ENCODE measurements at regions not wholly inside any gene's neighbourhood (a gene's known extent, or its start where the extent isn't known, plus 50 kb on each side); places are given as distances from the start of the nearest gene placed in this dataset.
"Not testable (repeated sequence)": the region's sequence is repeated elsewhere in the genome, so short reads cannot be mapped to it uniquely, and the experiment has no call there.

GRCh38 chr7:65239324-65239706 lies 134.3 kb upstream of the ZNF92 start:
- H3K4me3 Mint-ChIP-seq, result peak overlapping the region; percentile 21
- no peaks in the 10 kb centered on the region for H3K9me3 Mint-ChIP-seq
- H3K36me3 Mint-ChIP-seq (ENCODE audit: low read depth), result no peaks in the 10 kb centered on the region
- DNase-seq (ENCODE audit: low spot score), result no peak
- no peaks in the 10 kb centered on the region for H3K4me1 Mint-ChIP-seq (ENCODE audit: low read depth)
- H3K27ac Mint-ChIP-seq, result no peak overlapping the region
- peaks cover 32% of the 10 kb centered on the region for H3K27me3 Mint-ChIP-seq (ENCODE audit: low read depth)

DNA sequence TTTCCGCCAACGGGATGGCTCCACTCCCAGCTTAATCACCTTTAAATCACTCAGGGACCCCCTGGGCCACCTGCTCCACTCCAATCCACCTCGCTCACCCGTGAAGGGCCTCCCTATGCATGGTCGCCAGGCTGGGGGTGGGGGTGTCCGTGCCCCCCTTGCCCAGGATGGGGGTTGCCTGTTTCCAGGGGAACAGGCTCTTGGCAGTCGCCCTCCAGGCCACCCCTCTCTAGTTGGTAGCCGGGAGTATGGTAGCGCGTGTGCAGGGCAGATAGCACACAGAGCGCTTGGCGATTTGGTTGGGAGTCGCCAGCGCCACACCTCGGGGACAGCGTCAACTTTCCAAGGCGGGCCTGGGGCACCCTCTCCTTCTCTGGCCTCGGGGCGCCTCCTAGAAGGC lies 134.9 kb upstream of the ZNF92 start:
- peaks cover 34% of the 10 kb centered on the region for H3K27me3 Mint-ChIP-seq (ENCODE audit: low read depth)
- no peak for DNase-seq (ENCODE audit: low spot score)
- no peaks in the 10 kb centered on the region for H3K9me3 Mint-ChIP-seq
- no peak overlapping the region for H3K4me3 Mint-ChIP-seq
- peaks cover 2% of the 10 kb centered on the region for H3K4me1 Mint-ChIP-seq (ENCODE audit: low read depth)
- H3K27ac Mint-ChIP-seq, result no peak overlapping the region
- H3K36me3 Mint-ChIP-seq (ENCODE audit: low read depth), result no peaks in the 10 kb centered on the region

GRCh38 chr7:65235586-65235985 lies 138.1 kb upstream of the ZNF92 start:
- H3K27ac Mint-ChIP-seq, result no peak overlapping the region
- no peak for DNase-seq (ENCODE audit: low spot score)
- no peak overlapping the region for H3K4me3 Mint-ChIP-seq
- H3K27me3 Mint-ChIP-seq (ENCODE audit: low read depth), result peaks cover 23% of the 10 kb centered on the region
- H3K4me1 Mint-ChIP-seq (ENCODE audit: low read depth), result peaks cover 8% of the 10 kb centered on the region
- H3K36me3 Mint-ChIP-seq (ENCODE audit: low read depth), result no peaks in the 10 kb centered on the region
- H3K9me3 Mint-ChIP-seq, result no peaks in the 10 kb centered on the region

GRCh38 chr7:65233409-65234034 lies 140.1 kb upstream of the ZNF92 start:
- H3K27me3 Mint-ChIP-seq (ENCODE audit: low read depth), result peaks cover 7% of the 10 kb centered on the region
- no peak for DNase-seq (ENCODE audit: low spot score)
- no peak overlapping the region for H3K4me3 Mint-ChIP-seq
- H3K9me3 Mint-ChIP-seq, result no peaks in the 10 kb centered on the region
- H3K27ac Mint-ChIP-seq, result no peak overlapping the region
- H3K4me1 Mint-ChIP-seq (ENCODE audit: low read depth), result peaks cover 8% of the 10 kb centered on the region
- no peaks in the 10 kb centered on the region for H3K36me3 Mint-ChIP-seq (ENCODE audit: low read depth)

- H3K27ac Mint-ChIP-seq, result no peak overlapping the region
- no peak for DNase-seq (ENCODE audit: low spot score)
- peaks cover 8% of the 10 kb centered on the region for H3K4me1 Mint-ChIP-seq (ENCODE audit: low read depth)
- H3K36me3 Mint-ChIP-seq (ENCODE audit: low read depth), result no peaks in the 10 kb centered on the region
- H3K27me3 Mint-ChIP-seq (ENCODE audit: low read depth), result peaks cover 2% of the 10 kb centered on the region
- no peak overlapping the region for H3K4me3 Mint-ChIP-seq
- H3K9me3 Mint-ChIP-seq, result no peaks in the 10 kb centered on the region
Measured at GRCh38 chr7:65230231-65230630, 143.4 kb upstream of the ZNF92 start.

DNA sequence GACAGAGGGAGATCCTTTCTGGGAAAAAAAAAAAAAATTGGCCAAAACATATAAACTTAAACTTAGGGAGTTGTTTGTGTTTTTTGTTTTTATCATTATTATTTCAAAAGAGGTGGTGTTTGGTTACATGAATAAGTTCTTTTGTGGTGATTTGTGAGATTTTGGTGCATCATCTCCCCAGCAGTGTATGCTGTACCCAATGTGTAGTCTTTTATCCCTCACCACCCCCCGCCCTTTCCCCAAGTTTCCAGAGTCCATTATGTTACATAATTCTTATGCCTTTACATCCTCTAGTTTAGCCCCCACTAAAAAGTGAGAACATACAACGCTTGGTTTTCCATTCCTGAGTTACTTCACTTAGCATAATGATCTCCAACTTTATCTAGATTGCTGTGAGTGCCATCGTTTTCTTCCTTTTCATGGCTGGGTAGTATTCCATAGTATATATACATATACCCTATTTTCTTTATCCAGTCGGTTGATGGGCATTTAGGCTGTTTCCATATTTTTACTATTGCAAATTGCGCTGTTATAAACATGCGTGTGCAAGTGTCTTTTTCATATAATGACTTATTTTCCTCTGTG lies 148.1 kb upstream of the ZNF92 start:
- Mint-ChIP-seq H3K27ac (no peak overlapping the region), H3K4me3 (no peak overlapping the region), H3K36me3 (ENCODE audit: low read depth) (no peaks in the 10 kb centered on the region), H3K27me3 (ENCODE audit: low read depth) (no peaks in the 10 kb centered on the region), H3K4me1 (ENCODE audit: low read depth) (no peaks in the 10 kb centered on the region), H3K9me3 (no peaks in the 10 kb centered on the region)
- no peak for DNase-seq (ENCODE audit: low spot score)

GRCh38 chr7:65222655-65223054 lies 151.0 kb upstream of the ZNF92 start:
- no peak overlapping the region for H3K4me3 Mint-ChIP-seq
- no peaks in the 10 kb centered on the region for H3K36me3 Mint-ChIP-seq (ENCODE audit: low read depth)

DNA sequence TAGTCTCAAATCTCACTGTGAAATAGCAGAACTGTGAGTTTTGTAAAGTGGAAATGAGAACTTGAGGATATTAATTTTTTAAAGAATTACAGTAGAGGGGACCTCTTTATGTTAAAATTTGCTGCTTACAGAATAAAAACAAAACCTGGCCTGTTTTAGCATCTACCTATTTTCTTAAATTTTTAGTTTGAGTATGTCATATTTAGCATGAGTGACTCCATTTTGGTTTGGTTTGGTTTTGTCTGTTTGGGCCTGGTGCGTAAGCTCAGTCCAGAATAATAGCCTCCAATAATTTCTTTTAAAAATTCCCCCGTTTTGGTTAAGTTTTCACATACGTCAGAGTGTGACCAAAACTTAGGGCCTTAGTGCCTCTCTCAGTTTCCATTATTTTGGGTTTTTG lies 152.0 kb upstream of the ZNF92 start:
- Mint-ChIP-seq H3K27ac (no peak overlapping the region), H3K36me3 (ENCODE audit: low read depth) (no peaks in the 10 kb centered on the region), H3K4me3 (no peak overlapping the region)

More at GRCh38 chr7:65222655-65223054, 151.0 kb upstream of the ZNF92 start:
- DNase-seq (ENCODE audit: low spot score), result no peak
- Mint-ChIP-seq H3K9me3 (no peaks in the 10 kb centered on the region), H3K27ac (no peak overlapping the region), H3K4me1 (ENCODE audit: low read depth) (no peaks in the 10 kb centered on the region), H3K27me3 (ENCODE audit: low read depth) (no peaks in the 10 kb centered on the region)

GRCh38 chr7:65219623-65220022 lies 154.0 kb upstream of the ZNF92 start:
- Mint-ChIP-seq H3K4me3 (no peak overlapping the region), H3K4me1 (ENCODE audit: low read depth) (peaks cover 1% of the 10 kb centered on the region), H3K27me3 (ENCODE audit: low read depth) (no peaks in the 10 kb centered on the region), H3K27ac (no peak overlapping the region), H3K36me3 (ENCODE audit: low read depth) (no peaks in the 10 kb centered on the region), H3K9me3 (no peaks in the 10 kb centered on the region)
- DNase-seq (ENCODE audit: low spot score), result no peak

More for the DNA sequence above, 152.0 kb upstream of the ZNF92 start:
- DNase-seq (ENCODE audit: low spot score), result no peak
- no peaks in the 10 kb centered on the region for H3K4me1 Mint-ChIP-seq (ENCODE audit: low read depth)
- H3K9me3 Mint-ChIP-seq, result no peaks in the 10 kb centered on the region
- no peaks in the 10 kb centered on the region for H3K27me3 Mint-ChIP-seq (ENCODE audit: low read depth)

DNA sequence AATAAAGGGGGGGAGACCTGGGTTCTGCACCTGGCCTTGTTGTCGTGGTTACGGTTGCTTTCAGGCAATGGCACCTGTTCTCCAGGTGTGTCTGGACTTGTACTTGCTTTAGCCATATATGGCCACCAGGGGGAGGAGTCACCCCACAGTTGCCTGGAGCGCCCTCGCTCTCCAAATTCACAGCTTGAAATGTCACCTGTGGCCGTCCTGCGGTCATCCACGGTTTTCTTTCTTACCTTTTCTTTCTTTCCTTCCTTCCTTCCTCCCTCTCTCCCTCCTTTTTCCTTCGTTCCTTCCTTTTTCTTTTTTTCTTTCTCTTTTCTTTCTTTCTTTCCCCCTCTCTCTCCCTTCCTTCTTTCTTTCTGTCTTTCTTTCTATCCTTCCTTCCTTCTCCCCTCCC lies 157.2 kb upstream of the ZNF92 start:
- Mint-ChIP-seq H3K4me3 (no peak overlapping the region), H3K27ac (no peak overlapping the region)

DNA sequence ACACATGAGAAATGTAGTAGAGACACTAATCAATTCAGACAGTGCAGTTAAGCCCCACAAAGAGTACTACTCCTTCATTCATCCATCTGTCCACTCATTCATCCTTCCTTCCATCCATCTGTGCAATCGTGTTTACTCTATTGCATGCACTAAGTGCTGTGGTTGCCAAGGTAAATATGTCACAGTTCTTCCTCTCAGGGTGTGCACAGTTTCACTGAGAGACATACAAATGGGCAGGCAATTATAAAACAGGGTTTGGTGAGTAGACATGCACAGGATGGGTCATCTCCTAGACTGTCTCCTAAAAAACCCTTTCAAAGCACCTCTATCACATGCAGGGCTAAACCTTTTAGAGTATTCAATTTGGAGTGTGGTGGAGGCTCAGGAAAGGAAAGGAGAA lies 160.4 kb upstream of the ZNF92 start:
- H3K36me3 Mint-ChIP-seq (ENCODE audit: low read depth); H3K27ac Mint-ChIP-seq; H3K4me1 Mint-ChIP-seq (ENCODE audit: low read depth); H3K4me3 Mint-ChIP-seq; DNase-seq (ENCODE audit: low spot score); H3K27me3 Mint-ChIP-seq (ENCODE audit: low read depth); H3K9me3 Mint-ChIP-seq: not testable (repeated sequence)

More for the DNA sequence above, 157.2 kb upstream of the ZNF92 start:
- Mint-ChIP-seq H3K9me3 (no peaks in the 10 kb centered on the region), H3K36me3 (ENCODE audit: low read depth) (no peaks in the 10 kb centered on the region), H3K4me1 (ENCODE audit: low read depth) (peaks cover 1% of the 10 kb centered on the region), H3K27me3 (ENCODE audit: low read depth) (no peaks in the 10 kb centered on the region)
- peak; percentile 29 for DNase-seq (ENCODE audit: low spot score)

DNA sequence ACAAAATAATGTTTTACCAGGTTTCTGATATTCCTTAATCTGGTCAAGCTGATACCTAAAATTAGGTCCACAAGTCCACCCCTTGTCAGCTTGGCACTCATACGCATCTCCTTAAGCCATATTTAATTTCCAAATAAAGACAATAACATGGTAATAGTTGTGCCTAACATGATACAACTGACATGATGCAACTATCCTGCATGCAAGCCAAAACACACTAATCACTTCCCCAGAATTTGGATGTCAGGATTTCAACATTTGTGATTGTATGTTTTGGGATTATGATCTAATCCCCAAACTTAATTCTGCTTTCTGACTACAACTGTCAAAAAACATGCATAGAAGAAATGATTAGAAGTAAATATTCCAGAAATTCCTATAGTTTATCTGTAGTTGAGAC lies 174.4 kb upstream of the ZNF92 start:
- not testable (repeated sequence) for H3K27me3 Mint-ChIP-seq (ENCODE audit: low read depth); H3K36me3 Mint-ChIP-seq (ENCODE audit: low read depth); H3K4me1 Mint-ChIP-seq (ENCODE audit: low read depth); H3K9me3 Mint-ChIP-seq; H3K4me3 Mint-ChIP-seq; DNase-seq (ENCODE audit: low spot score); H3K27ac Mint-ChIP-seq

- not testable (repeated sequence) for H3K36me3 Mint-ChIP-seq (ENCODE audit: low read depth); H3K9me3 Mint-ChIP-seq; H3K4me3 Mint-ChIP-seq; DNase-seq (ENCODE audit: low spot score); H3K27me3 Mint-ChIP-seq (ENCODE audit: low read depth); H3K27ac Mint-ChIP-seq; H3K4me1 Mint-ChIP-seq (ENCODE audit: low read depth)
Measured at GRCh38 chr7:65193334-65194058, 180.2 kb upstream of the ZNF92 start.

GRCh38 chr7:65177041-65177440 lies 170.6 kb upstream of the ERV3-1 start:
- not testable (repeated sequence) for H3K4me1 Mint-ChIP-seq (ENCODE audit: low read depth); H3K27me3 Mint-ChIP-seq (ENCODE audit: low read depth); H3K9me3 Mint-ChIP-seq; H3K36me3 Mint-ChIP-seq (ENCODE audit: low read depth); DNase-seq (ENCODE audit: low spot score); H3K27ac Mint-ChIP-seq; H3K4me3 Mint-ChIP-seq
